Thyroid gland (tissue), 4 donors: ENCODE measurements at regions not wholly inside any gene's neighbourhood (a gene's known extent, or its start where the extent isn't known, plus 50 kb on each side); places are given as distances from the start of the nearest gene placed in this dataset.

ENCODE experiments used
- CTCF ChIP-seq, 6 experiments: fragments of 200-600 bp in 3 of 6; fragments of 450-650 bp in 3 of 6; sonication (generic) in 3 of 6; IDR thresholded peaks; one replicate each; pipeline ENCODE4 v1.5.1; 2016 to 2019; ENCODE audit warnings: antibody characterized with exemption in 6 of 6, mild to moderate bottlenecking in 2 of 6, inconsistent platforms in 1 of 6, moderate library complexity in 1 of 6
- POLR2A ChIP-seq, 2 donors: fragments of 450-650 bp; IDR thresholded peaks; one replicate each; pipeline ENCODE4 v1.6.1; 2017; ENCODE audit warnings: antibody characterized with exemption in 2 of 2, mild to moderate bottlenecking in 2 of 2, moderate library complexity in 1 of 2

GRCh38 chr1:17986156-17986555, 121.4 kb upstream of the IGSF21 start:
- TF ChIP-seq POLR2A (IDR thresholded peaks at IDR 0.05) (no peak), CTCF (IDR thresholded peaks at IDR 0.05) (no peak)
